ENCODE measurements at regions not wholly inside any gene's neighbourhood (a gene's known extent, or its start where the extent isn't known, plus 50 kb on each side); places are given as distances from the start of the nearest gene placed in this dataset.
"Not testable (repeated sequence)": the region's sequence is repeated elsewhere in the genome, so short reads cannot be mapped to it uniquely, and the experiment has no call there.

- not testable (repeated sequence) for TF ChIP-seq BHLHE40 (IDR thresholded peaks at IDR 0.05; ENCODE audit: borderline replicate concordance); FOXM1 (IDR thresholded peaks at IDR 0.05; ENCODE audit: borderline replicate concordance); SP1 (IDR thresholded peaks at IDR 0.05)
These were observed 539.8 kb downstream of the MAGEB5 start for GRCh38 chrX:26755760-26756159.

Data from HEK293T (cell line).